Panc1 (cell line): ENCODE measurements at regions not wholly inside any gene's neighbourhood (a gene's known extent, or its start where the extent isn't known, plus 50 kb on each side); places are given as distances from the start of the nearest gene placed in this dataset.

ENCODE experiments used
- ATAC-seq: fragments of 200-7000 bp; cut with Tn5 transposase; 2 replicates; pipeline ENCODE4 v1.9.1; 2020; ENCODE audit warnings: mild to moderate bottlenecking, moderate library complexity
- BruUV-seq: library from RNA; stranded (reverse); fragments of 400-500 nt; replicated peaks from 2 replicates; lab custom pipeline; 2021; lab: Mats Ljungman, UMichigan
- CTCF ChIA-PET: fragments of 300-600 bp; sonication (Branson Sonifier 250); formaldehyde crosslinking; loops from one replicate; lab custom pipeline; 2022; ENCODE audit warnings: antibody characterized with exemption; lab: Charles Lee
- POLR2A ChIA-PET: fragments of 300-600 bp; sonication (Branson Sonifier 250); formaldehyde crosslinking; loops from one replicate; lab custom pipeline; 2022; ENCODE audit warnings: antibody characterized with exemption; lab: Charles Lee
- DNase-seq: peaks from one replicate; pipeline ENCODE4 v3.0.0-alpha.2; 2010; ENCODE audit warnings: low read depth, low spot score
- H3K27ac ChIP-seq: 2 replicates; pipeline ENCODE4 v1.5.1; 2011; ENCODE audit warnings: mild to moderate bottlenecking, low read length, inconsistent platforms
- H3K27me3 ChIP-seq: fragments of 200-500 bp; sonication (Bioruptor generic); 2 replicates; pipeline ENCODE4 v1.6.0; 2014; ENCODE audit warnings: low read length, inconsistent platforms; ENCODE audit not compliant: control insufficient read depth, insufficient read depth
- H3K36me3 ChIP-seq: fragments of 200-500 bp; sonication (Bioruptor generic); 2 replicates; pipeline ENCODE4 v1.5.1; 2014; ENCODE audit warnings: inconsistent platforms, mild to moderate bottlenecking, low read length, moderate library complexity; ENCODE audit not compliant: control insufficient read depth, insufficient read depth
- H3K4me1 ChIP-seq: 2 replicates; pipeline ENCODE4 v1.5.1; 2011; ENCODE audit warnings: inconsistent platforms, mild to moderate bottlenecking, low read length, moderate library complexity; ENCODE audit not compliant: control insufficient read depth, insufficient read depth
- H3K4me3 ChIP-seq, 2 experiments: 2 replicates each; pipeline ENCODE4 v1.5.1; 2011 to 2012; ENCODE audit warnings: low read depth in 2 of 2, low read length in 2 of 2, mild to moderate bottlenecking in 2 of 2, inconsistent platforms in 1 of 2, moderate library complexity in 1 of 2
- H3K9me3 ChIP-seq: fragments of 200-500 bp; sonication (Bioruptor generic); 2 replicates; pipeline ENCODE4 v1.5.1; 2014; ENCODE audit warnings: low read depth, mild to moderate bottlenecking, inconsistent platforms, low read length, moderate library complexity; ENCODE audit not compliant: control insufficient read depth, insufficient read depth
- CTCF ChIP-seq: fragments of 450-650 bp; IDR thresholded peaks from 2 replicates; pipeline ENCODE4 v1.5.1; 2017; ENCODE audit warnings: mild to moderate bottlenecking
- POLR2AphosphoS5 ChIP-seq: IDR thresholded peaks from 2 replicates; pipeline ENCODE4 v1.6.1; 2012; ENCODE audit warnings: mild to moderate bottlenecking, low read depth, low read length, moderate library complexity
- REST ChIP-seq, 2 experiments: IDR thresholded peaks; 2 replicates each; pipeline ENCODE4 v1.6.1; 2011 to 2012; ENCODE audit warnings: low read depth in 2 of 2, control low read depth in 1 of 2, low read length in 1 of 2, mild to moderate bottlenecking in 1 of 2, moderate library complexity in 1 of 2; ENCODE audit not compliant: insufficient read depth in 1 of 2
- SIN3A ChIP-seq: IDR thresholded peaks from 2 replicates; pipeline ENCODE4 v1.6.1; 2012; ENCODE audit warnings: low read depth, mild to moderate bottlenecking, low read length, moderate library complexity, borderline replicate concordance; ENCODE audit not compliant: insufficient read depth
- TCF7L2 ChIP-seq: IDR thresholded peaks from 2 replicates; pipeline ENCODE4 v1.6.1; 2011; ENCODE audit warnings: mild to moderate bottlenecking, low read depth, low read length, inconsistent platforms
- in situ Hi-C: cut with HindIII; loops from 2 replicates; pipeline ENCODE4 v1.10.0; 2016; ENCODE audit warnings: low sequenced_read_pairs, low pct_unique_long_range_greater_than_20kb
- intact Hi-C: fragments of 100-400 bp; cut with micrococcal nuclease; formaldehyde crosslinking; loops from one replicate; pipeline ENCODE4 v1.10.0; 2022; ENCODE audit not compliant: unreplicated experiment

- in situ Hi-C loops: no loop called here
- no peak overlapping the region for H3K27ac ChIP-seq
- ChIA-PET CTCF (no interaction called here), POLR2A (no interaction called here)
- H3K9me3 ChIP-seq: no peaks in the 10 kb centered on the region
- H3K27me3 ChIP-seq: no peaks in the 10 kb centered on the region
- TF ChIP-seq TCF7L2 (no peak), REST (IDR thresholded peaks at IDR 0.05; ENCODE audit: insufficient read depth in 1 of 2, low read depth in 2 of 2, low read length in 1 of 2) (no peak), POLR2AphosphoS5 (no peak), CTCF (no peak), SIN3A (no peak)
- no peak for DNase-seq
- H3K4me3 ChIP-seq: no peak overlapping the region
- intact Hi-C loops: no loop called here
- BruUV-seq: no TSS peak
- no peak for ATAC-seq
- H3K4me1 ChIP-seq: no peaks in the 10 kb centered on the region
- no peaks in the 10 kb centered on the region for H3K36me3 ChIP-seq
Measured at GRCh38 chr1:96355521-96355920, 366.1 kb upstream of the PTBP2 start.

GRCh38 chr1:96355961-96356360 lies 365.6 kb upstream of the PTBP2 start:
- ATAC-seq: no peak
- ChIA-PET POLR2A (no interaction called here), CTCF (no interaction called here)
- no peak overlapping the region for H3K4me3 ChIP-seq
- no peaks in the 10 kb centered on the region for H3K36me3 ChIP-seq
- H3K27me3 ChIP-seq: no peaks in the 10 kb centered on the region
- TF ChIP-seq TCF7L2 (no peak), POLR2AphosphoS5 (no peak), SIN3A (no peak), REST (IDR thresholded peaks at IDR 0.05; ENCODE audit: insufficient read depth in 1 of 2, low read depth in 2 of 2, low read length in 1 of 2) (no peak), CTCF (no peak)
- BruUV-seq: no TSS peak
- intact Hi-C loops: no loop called here
- H3K9me3 ChIP-seq: no peaks in the 10 kb centered on the region
- H3K4me1 ChIP-seq: no peaks in the 10 kb centered on the region
- DNase-seq: no peak
- in situ Hi-C loops: no loop called here
- no peak overlapping the region for H3K27ac ChIP-seq
